Stimulated activated CD4-positive, alpha-beta T cell treated with anti-CD3 and anti-CD28 coated beads, Interleukin-2, amount 100 ng/mL, for 48 hours (primary cell): ENCODE measurements at regions not wholly inside any gene's neighbourhood (a gene's known extent, or its start where the extent isn't known, plus 50 kb on each side); places are given as distances from the start of the nearest gene placed in this dataset.

ENCODE experiments used
- DNase-seq, 2 donors: peaks; one replicate each; pipeline ENCODE4 v3.0.0-alpha.2; 2020

- DNase-seq = no peak
Measured at GRCh38 chr14:27114180-27114579, 516.3 kb upstream of the NOVA1 start.

- DNase-seq = no peak
Measured at GRCh38 chr14:27123162-27123561, 525.3 kb upstream of the NOVA1 start.

GRCh38 chr14:27127838-27128237, 530.0 kb upstream of the NOVA1 start:
- DNase-seq = no peak

GRCh38 chr14:27134200-27134599, 536.4 kb upstream of the NOVA1 start:
- DNase-seq = no peak

- DNase-seq = no peak
Measured at GRCh38 chr14:27145170-27145569, 547.3 kb upstream of the NOVA1 start.

- DNase-seq = no peak
Measured at GRCh38 chr14:27148143-27148542, 550.3 kb upstream of the NOVA1 start.

- DNase-seq = no peak
Measured at GRCh38 chr14:27164139-27164538, 566.3 kb upstream of the NOVA1 start.

- DNase-seq = no peak
Measured at GRCh38 chr14:27175489-27175888, 577.7 kb upstream of the NOVA1 start.

GRCh38 chr14:27181333-27181732, 583.5 kb upstream of the NOVA1 start:
- no peak for DNase-seq

- no peak for DNase-seq
Measured at GRCh38 chr14:27184427-27184826, 586.6 kb upstream of the NOVA1 start.

- DNase-seq = no peak
Measured at GRCh38 chr14:27186048-27186447, 588.2 kb upstream of the NOVA1 start.

GRCh38 chr14:27187136-27187535, 589.3 kb upstream of the NOVA1 start:
- no peak for DNase-seq

- DNase-seq = no peak
Measured at GRCh38 chr14:27190296-27190695, 592.5 kb upstream of the NOVA1 start.

GRCh38 chr14:27199272-27199671, 601.4 kb upstream of the NOVA1 start:
- DNase-seq = no peak

GRCh38 chr14:27205036-27205435, 607.2 kb upstream of the NOVA1 start:
- DNase-seq = no peak

GRCh38 chr14:27211741-27212140, 613.9 kb upstream of the NOVA1 start:
- no peak for DNase-seq

- DNase-seq = no peak
Measured at GRCh38 chr14:27222671-27223070, 624.8 kb upstream of the NOVA1 start.

- DNase-seq = no peak
Measured at GRCh38 chr14:27223906-27224305, 626.1 kb upstream of the NOVA1 start.

- no peak for DNase-seq
Measured at GRCh38 chr14:27228053-27228452, 630.2 kb upstream of the NOVA1 start.

- no peak for DNase-seq
Measured at GRCh38 chr14:27234331-27234730, 636.5 kb upstream of the NOVA1 start.

GRCh38 chr14:27236601-27237000, 638.8 kb upstream of the NOVA1 start:
- no peak for DNase-seq

- no peak for DNase-seq
Measured at GRCh38 chr14:27242874-27243273, 645.0 kb upstream of the NOVA1 start.

- no peak for DNase-seq
Measured at GRCh38 chr14:27243365-27243764, 645.5 kb upstream of the NOVA1 start.

- no peak for DNase-seq
Measured at GRCh38 chr14:27245947-27246346, 648.1 kb upstream of the NOVA1 start.

- DNase-seq = no peak
Measured at GRCh38 chr14:27253966-27254365, 656.1 kb upstream of the NOVA1 start.

GRCh38 chr14:27256805-27257204, 659.0 kb upstream of the NOVA1 start:
- no peak for DNase-seq
